ENCODE measurements at regions not wholly inside any gene's neighbourhood (a gene's known extent, or its start where the extent isn't known, plus 50 kb on each side); places are given as distances from the start of the nearest gene placed in this dataset.
A peak's percentile ranks its signal among the peaks of the same experiment; 100 is the strongest.
"Not testable (repeated sequence)": the region's sequence is repeated elsewhere in the genome, so short reads cannot be mapped to it uniquely, and the experiment has no call there.

DNA sequence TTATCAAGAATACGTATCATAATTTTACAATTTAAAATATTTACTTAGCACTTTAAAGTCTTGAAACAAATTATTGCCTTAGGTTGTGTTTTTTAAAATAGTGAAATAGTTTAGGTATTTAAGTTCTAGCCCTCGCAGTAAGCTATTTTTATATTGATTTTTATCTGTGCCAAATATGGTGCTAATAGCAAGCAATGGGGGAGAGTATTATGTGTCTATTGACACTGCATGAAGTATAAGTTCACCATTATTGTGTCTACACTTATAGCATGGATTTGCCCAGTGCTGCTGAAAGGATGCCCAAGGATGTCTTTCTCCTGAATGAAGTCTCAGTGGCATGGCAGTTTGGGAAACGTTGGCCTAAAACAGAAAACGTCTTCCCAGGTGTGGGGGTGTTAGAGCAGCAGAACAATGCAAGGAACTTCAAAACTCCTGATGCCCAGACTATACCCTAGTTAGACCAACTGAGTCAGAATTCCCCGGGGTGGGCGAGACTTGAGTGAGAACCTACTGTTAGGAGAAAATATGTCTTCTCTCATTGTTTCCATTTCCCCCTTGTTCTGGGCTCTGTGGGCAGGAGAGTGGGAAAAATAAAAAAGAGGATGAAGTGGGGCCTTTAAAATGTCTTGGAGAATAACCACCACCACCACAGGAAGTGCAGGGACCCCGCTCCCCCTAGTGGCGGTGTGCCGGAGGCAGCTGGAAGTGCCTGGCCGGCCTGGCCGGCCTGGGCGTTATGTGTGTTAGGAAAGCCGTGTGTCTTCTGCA, 104.2 kb upstream of the SLC7A14 start:
- no peak for FAIRE-seq
- Histone ChIP-seq H3K4me3 (ENCODE audit: insufficient read depth, low read depth, low read length) (no peak overlapping the region), H3K27ac (ENCODE audit: low read depth, low read length) (peak overlapping the region; percentile 55), H3K4me1 (ENCODE audit: insufficient read depth, low read length) (peaks cover 20% of the 10 kb centered on the region), H3K4me2 (ENCODE audit: low read length) (peak overlapping the region; percentile 20), H3K9me3 (ENCODE audit: insufficient read depth, low read depth, low read length) (no peaks in the 10 kb centered on the region), H3K9ac (ENCODE audit: low read length) (no peak overlapping the region), H3K79me2 (ENCODE audit: insufficient read depth, low read length) (no peaks in the 10 kb centered on the region), H3K27me3 (ENCODE audit: insufficient read depth, low read length) (no peaks in the 10 kb centered on the region), H3K36me3 (ENCODE audit: insufficient read depth, low read length) (no peaks in the 10 kb centered on the region), H2AFZ (ENCODE audit: low read depth, low read length) (peak overlapping the region; percentile 60), H4K20me1 (ENCODE audit: insufficient read depth, low read length) (no peaks in the 10 kb centered on the region)
- Mint-ChIP-seq H3K4me1 (ENCODE audit: low read depth, unreplicated experiment) (peaks cover 37% of the 10 kb centered on the region), H3K9me3 (ENCODE audit: unreplicated experiment) (peaks cover 2% of the 10 kb centered on the region), H3K36me3 (ENCODE audit: low read depth, unreplicated experiment) (no peaks in the 10 kb centered on the region), H3K27ac (ENCODE audit: unreplicated experiment) (peak overlapping the region; percentile 84), H3K4me3 (ENCODE audit: unreplicated experiment) (no peak overlapping the region), H3K27me3 (ENCODE audit: low read depth, unreplicated experiment) (no peaks in the 10 kb centered on the region)
- TF ChIP-seq, protein P1, sequence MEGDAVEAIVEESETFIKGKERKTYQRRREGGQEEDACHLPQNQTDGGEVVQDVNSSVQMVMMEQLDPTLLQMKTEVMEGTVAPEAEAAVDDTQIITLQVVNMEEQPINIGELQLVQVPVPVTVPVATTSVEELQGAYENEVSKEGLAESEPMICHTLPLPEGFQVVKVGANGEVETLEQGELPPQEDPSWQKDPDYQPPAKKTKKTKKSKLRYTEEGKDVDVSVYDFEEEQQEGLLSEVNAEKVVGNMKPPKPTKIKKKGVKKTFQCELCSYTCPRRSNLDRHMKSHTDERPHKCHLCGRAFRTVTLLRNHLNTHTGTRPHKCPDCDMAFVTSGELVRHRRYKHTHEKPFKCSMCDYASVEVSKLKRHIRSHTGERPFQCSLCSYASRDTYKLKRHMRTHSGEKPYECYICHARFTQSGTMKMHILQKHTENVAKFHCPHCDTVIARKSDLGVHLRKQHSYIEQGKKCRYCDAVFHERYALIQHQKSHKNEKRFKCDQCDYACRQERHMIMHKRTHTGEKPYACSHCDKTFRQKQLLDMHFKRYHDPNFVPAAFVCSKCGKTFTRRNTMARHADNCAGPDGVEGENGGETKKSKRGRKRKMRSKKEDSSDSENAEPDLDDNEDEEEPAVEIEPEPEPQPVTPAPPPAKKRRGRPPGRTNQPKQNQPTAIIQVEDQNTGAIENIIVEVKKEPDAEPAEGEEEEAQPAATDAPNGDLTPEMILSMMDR (IDR thresholded peaks at IDR 0.05; ENCODE audit: insufficient read depth, low read depth, low read length) = peak; percentile 57
- TF ChIP-seq EZH2 (IDR thresholded peaks at IDR 0.05; ENCODE audit: insufficient read depth, low read length) = no peak
- DNase-seq (ENCODE audit: low read depth) = no peak

DNA sequence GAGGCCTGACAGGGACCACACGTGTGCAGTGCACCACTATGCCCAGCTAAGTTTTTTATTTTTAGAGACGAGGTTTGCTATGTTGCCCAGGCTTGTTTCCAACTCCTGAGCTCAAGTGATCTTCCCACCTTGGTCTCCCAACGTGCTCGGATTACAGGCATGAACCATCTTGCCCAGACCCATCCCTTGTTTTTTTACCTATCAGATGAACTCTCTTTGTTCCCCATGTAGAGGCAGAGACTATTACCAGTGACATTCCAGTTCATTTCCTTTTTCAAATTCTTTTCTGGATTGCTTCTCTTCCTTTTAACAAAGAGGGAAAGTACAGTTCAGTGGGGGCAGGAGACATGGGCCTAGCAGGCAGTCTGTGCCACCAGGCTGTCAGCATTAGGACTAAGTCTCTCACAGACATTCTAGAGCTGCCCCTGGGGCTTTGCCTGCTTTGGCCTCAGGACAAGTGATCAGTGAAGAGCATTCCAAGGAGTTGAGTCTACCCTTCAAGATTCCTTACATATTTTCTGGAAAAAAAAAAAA, 103.5 kb upstream of the SLC7A14 start:
- TF ChIP-seq, protein P1 (IDR thresholded peaks at IDR 0.05; ENCODE audit: insufficient read depth, low read depth, low read length) = no peak
- TF ChIP-seq EZH2 (IDR thresholded peaks at IDR 0.05; ENCODE audit: insufficient read depth, low read length) = no peak
- Mint-ChIP-seq H3K4me3 (ENCODE audit: unreplicated experiment) (no peak overlapping the region), H3K9me3 (ENCODE audit: unreplicated experiment) (peaks cover 2% of the 10 kb centered on the region), H3K27me3 (ENCODE audit: low read depth, unreplicated experiment) (no peaks in the 10 kb centered on the region), H3K4me1 (ENCODE audit: low read depth, unreplicated experiment) (peaks cover 37% of the 10 kb centered on the region), H3K36me3 (ENCODE audit: low read depth, unreplicated experiment) (no peaks in the 10 kb centered on the region), H3K27ac (ENCODE audit: unreplicated experiment) (peak overlapping the region; percentile 95)
- no peaks in the 10 kb centered on the region for H3K79me2 ChIP-seq (ENCODE audit: insufficient read depth, low read length)
- H3K9ac ChIP-seq (ENCODE audit: low read length) = peak overlapping the region; percentile 53
- H4K20me1 ChIP-seq (ENCODE audit: insufficient read depth, low read length) = no peaks in the 10 kb centered on the region
- DNase-seq (ENCODE audit: low read depth) (peak; percentile 91), FAIRE-seq (peak; percentile 37)
- H3K36me3 ChIP-seq (ENCODE audit: insufficient read depth, low read length) = no peaks in the 10 kb centered on the region
- no peaks in the 10 kb centered on the region for H3K9me3 ChIP-seq (ENCODE audit: insufficient read depth, low read depth, low read length)
- no peaks in the 10 kb centered on the region for H3K27me3 ChIP-seq (ENCODE audit: insufficient read depth, low read length)
- H3K4me3 ChIP-seq (ENCODE audit: insufficient read depth, low read depth, low read length) = no peak overlapping the region
- peak overlapping the region; percentile 62 for H3K4me2 ChIP-seq (ENCODE audit: low read length)
- peak overlapping the region; percentile 82 for H3K27ac ChIP-seq (ENCODE audit: low read depth, low read length)
- H3K4me1 ChIP-seq (ENCODE audit: insufficient read depth, low read length) = peaks cover 20% of the 10 kb centered on the region
- H2AFZ ChIP-seq (ENCODE audit: low read depth, low read length) = peak overlapping the region; percentile 57

DNA sequence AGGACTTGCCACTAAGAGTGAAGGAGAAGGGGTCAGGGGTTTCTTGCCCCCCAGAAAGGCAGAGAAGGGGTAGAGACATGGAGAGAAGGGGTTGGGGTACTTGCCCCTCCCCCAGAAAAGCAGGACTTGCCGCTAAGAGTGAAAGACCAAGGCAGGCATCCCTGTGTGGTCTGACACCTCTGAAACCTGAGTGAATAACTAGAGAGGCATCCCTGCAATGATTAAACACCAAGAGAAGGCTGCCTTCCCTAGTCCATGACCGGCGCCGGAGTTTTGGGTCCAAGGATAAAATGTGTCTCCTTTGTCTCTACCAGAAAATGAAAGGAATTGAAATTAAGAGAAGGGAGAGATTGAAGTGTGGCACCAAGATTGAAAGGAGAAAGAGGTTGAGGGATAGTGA, 102.3 kb upstream of the SLC7A14 start:
- H3K9me3 ChIP-seq (ENCODE audit: insufficient read depth, low read depth, low read length); H2AFZ ChIP-seq (ENCODE audit: low read depth, low read length); H3K79me2 ChIP-seq (ENCODE audit: insufficient read depth, low read length); H3K27me3 ChIP-seq (ENCODE audit: insufficient read depth, low read length); H3K27ac ChIP-seq (ENCODE audit: low read depth, low read length); H3K9me3 Mint-ChIP-seq (ENCODE audit: unreplicated experiment); H3K4me3 Mint-ChIP-seq (ENCODE audit: unreplicated experiment); H3K4me2 ChIP-seq (ENCODE audit: low read length); H3K9ac ChIP-seq (ENCODE audit: low read length); FAIRE-seq; DNase-seq (ENCODE audit: low read depth); H3K36me3 Mint-ChIP-seq (ENCODE audit: low read depth, unreplicated experiment); H3K36me3 ChIP-seq (ENCODE audit: insufficient read depth, low read length); H3K4me3 ChIP-seq (ENCODE audit: insufficient read depth, low read depth, low read length); H3K27me3 Mint-ChIP-seq (ENCODE audit: low read depth, unreplicated experiment); H4K20me1 ChIP-seq (ENCODE audit: insufficient read depth, low read length): not testable (repeated sequence)
- peaks cover 20% of the 10 kb centered on the region for H3K4me1 ChIP-seq (ENCODE audit: insufficient read depth, low read length)
- peaks cover 37% of the 10 kb centered on the region for H3K4me1 Mint-ChIP-seq (ENCODE audit: low read depth, unreplicated experiment)
- peak overlapping the region; percentile 95 for H3K27ac Mint-ChIP-seq (ENCODE audit: unreplicated experiment)
